ENCODE measurements at regions not wholly inside any gene's neighbourhood (a gene's known extent, or its start where the extent isn't known, plus 50 kb on each side); places are given as distances from the start of the nearest gene placed in this dataset.

GRCh38 chr12:70060634-70061033 is 182.6 kb upstream of the CNOT2 start:
- no peak for TF ChIP-seq ZNF114 (CRISPR knock-in tag; IDR thresholded peaks at IDR 0.05)
- TF ChIP-seq EZH2 (IDR thresholded peaks at IDR 0.05; ENCODE audit: low read depth, unreplicated experiment), result no peak
- no peak for TF ChIP-seq CTCF (conservative IDR thresholded peaks at IDR 0.05; ENCODE audit: low read depth in 2 of 2)
- TF ChIP-seq EZH2phosphoT487 (IDR thresholded peaks at IDR 0.05; ENCODE audit: unreplicated experiment), result no peak
- no peak for TF ChIP-seq POLR2AphosphoS5 (IDR thresholded peaks at IDR 0.05; ENCODE audit: low read depth)
- TF ChIP-seq REST (IDR thresholded peaks at IDR 0.05; ENCODE audit: unreplicated experiment), result no peak
- TF ChIP-seq, protein P1, sequence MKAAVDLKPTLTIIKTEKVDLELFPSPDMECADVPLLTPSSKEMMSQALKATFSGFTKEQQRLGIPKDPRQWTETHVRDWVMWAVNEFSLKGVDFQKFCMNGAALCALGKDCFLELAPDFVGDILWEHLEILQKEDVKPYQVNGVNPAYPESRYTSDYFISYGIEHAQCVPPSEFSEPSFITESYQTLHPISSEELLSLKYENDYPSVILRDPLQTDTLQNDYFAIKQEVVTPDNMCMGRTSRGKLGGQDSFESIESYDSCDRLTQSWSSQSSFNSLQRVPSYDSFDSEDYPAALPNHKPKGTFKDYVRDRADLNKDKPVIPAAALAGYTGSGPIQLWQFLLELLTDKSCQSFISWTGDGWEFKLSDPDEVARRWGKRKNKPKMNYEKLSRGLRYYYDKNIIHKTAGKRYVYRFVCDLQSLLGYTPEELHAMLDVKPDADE (IDR thresholded peaks at IDR 0.05), result no peak
- no peak for TF ChIP-seq CREB1 (CRISPR knock-in tag; IDR thresholded peaks at IDR 0.05; ENCODE audit: low read depth)
